ENCODE measurements at regions not wholly inside any gene's neighbourhood (a gene's known extent, or its start where the extent isn't known, plus 50 kb on each side); places are given as distances from the start of the nearest gene placed in this dataset.

- DNase-seq (ENCODE audit: low read depth in 1 of 2, low spot score in 1 of 2) = no peak
- no peak overlapping the region for H3K27ac ChIP-seq (replicated peaks)
- TF ChIP-seq POLR2AphosphoS5 (IDR thresholded peaks at IDR 0.05; ENCODE audit: low read depth) (no peak), GABPA (IDR thresholded peaks at IDR 0.05; ENCODE audit: low read depth) (no peak), SPI1 (IDR thresholded peaks at IDR 0.05; ENCODE audit: borderline replicate concordance, low read depth) (no peak), REST (IDR thresholded peaks at IDR 0.05; ENCODE audit: insufficient replicate concordance, low read depth) (no peak), CTCF (IDR thresholded peaks at IDR 0.05; ENCODE audit: insufficient read depth, low read length) (no peak)
- H3K4me3 ChIP-seq (replicated peaks; ENCODE audit: insufficient read depth, low read length) = no peak overlapping the region
- no peaks in the 10 kb centered on the region for H3K27me3 ChIP-seq (ENCODE audit: insufficient read depth, poor library complexity, severe bottlenecking)
Measured at GRCh38 chr7:137146552-137147337, 196.8 kb downstream of the PTN start.

- Histone ChIP-seq H3K27me3 (ENCODE audit: insufficient read depth, poor library complexity, severe bottlenecking) (no peaks in the 10 kb centered on the region), H3K4me3 (replicated peaks; ENCODE audit: insufficient read depth, low read length) (no peak overlapping the region), H3K27ac (replicated peaks) (no peak overlapping the region)
- DNase-seq (ENCODE audit: low read depth in 1 of 2, low spot score in 1 of 2) = no peak
- TF ChIP-seq POLR2AphosphoS5 (IDR thresholded peaks at IDR 0.05; ENCODE audit: low read depth) (no peak), SPI1 (IDR thresholded peaks at IDR 0.05; ENCODE audit: borderline replicate concordance, low read depth) (no peak), REST (IDR thresholded peaks at IDR 0.05; ENCODE audit: insufficient replicate concordance, low read depth) (no peak), CTCF (IDR thresholded peaks at IDR 0.05; ENCODE audit: insufficient read depth, low read length) (no peak), GABPA (IDR thresholded peaks at IDR 0.05; ENCODE audit: low read depth) (no peak)
Measured at GRCh38 chr7:137146012-137146455, 197.5 kb downstream of the PTN start.

DNA sequence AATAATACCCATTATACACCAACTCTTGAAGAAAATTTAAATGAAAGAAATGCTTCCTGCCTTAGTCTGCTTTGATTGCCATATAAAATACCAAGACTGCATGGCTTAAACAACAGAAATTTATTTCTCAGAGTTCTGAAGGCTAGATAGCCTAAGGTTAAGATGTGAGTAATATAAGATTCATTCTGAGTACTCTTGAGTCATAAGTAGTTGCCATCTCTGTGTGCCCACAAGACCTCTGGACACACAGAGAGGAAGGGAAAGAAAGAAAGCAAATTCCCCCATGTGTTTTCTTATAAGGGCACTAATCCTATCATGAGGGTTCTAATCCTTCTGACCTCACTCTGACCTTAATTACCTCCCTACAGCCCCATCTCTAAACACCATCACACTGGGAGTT lies 201.2 kb downstream of the PTN start:
- DNase-seq (ENCODE audit: low read depth in 1 of 2, low spot score in 1 of 2) = no peak
- H3K27ac ChIP-seq (replicated peaks) = no peak overlapping the region
- no peak overlapping the region for H3K4me3 ChIP-seq (replicated peaks; ENCODE audit: insufficient read depth, low read length)
- no peaks in the 10 kb centered on the region for H3K27me3 ChIP-seq (ENCODE audit: insufficient read depth, poor library complexity, severe bottlenecking)
- TF ChIP-seq SPI1 (IDR thresholded peaks at IDR 0.05; ENCODE audit: borderline replicate concordance, low read depth) (no peak), REST (IDR thresholded peaks at IDR 0.05; ENCODE audit: insufficient replicate concordance, low read depth) (no peak), GABPA (IDR thresholded peaks at IDR 0.05; ENCODE audit: low read depth) (no peak)
